ENCODE measurements at regions not wholly inside any gene's neighbourhood (a gene's known extent, or its start where the extent isn't known, plus 50 kb on each side); places are given as distances from the start of the nearest gene placed in this dataset.

DNA sequence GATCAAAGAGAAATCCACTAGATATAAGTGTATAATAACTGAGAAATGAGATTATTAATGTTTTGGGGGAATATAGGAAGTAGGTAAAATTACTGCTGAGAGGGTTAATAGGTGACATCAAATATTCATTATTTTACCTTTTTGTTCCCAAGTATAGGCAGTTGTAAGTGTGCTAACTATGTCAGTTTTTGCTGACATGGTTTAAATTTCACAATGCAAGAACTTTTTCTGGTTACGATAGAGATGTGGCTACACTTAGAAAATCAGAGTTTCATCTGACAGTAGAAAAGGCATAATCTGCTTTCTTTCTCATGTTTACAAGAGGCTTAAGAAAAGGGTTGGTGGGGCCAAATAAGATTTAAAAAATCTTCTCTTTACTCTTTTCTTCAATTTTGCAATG is 235.0 kb upstream of the DPPA4 start:
- no peaks in the 10 kb centered on the region for H4K20me1 ChIP-seq (ENCODE audit: insufficient read depth)
- H3F3A ChIP-seq (ENCODE audit: insufficient read depth, low read length, poor library complexity, severe bottlenecking), result no peaks in the 10 kb centered on the region
- no peak overlapping the region for H2AFZ ChIP-seq (ENCODE audit: low read depth, low read length)
- no peaks in the 10 kb centered on the region for H3K27me3 ChIP-seq (ENCODE audit: insufficient read depth, low read depth, low read length)
- no peaks in the 10 kb centered on the region for H3K9me2 ChIP-seq (ENCODE audit: insufficient read depth, low read length)
- no peak overlapping the region for H3K4me3 ChIP-seq (ENCODE audit: low read length)
- no peak overlapping the region for H3K9ac ChIP-seq (ENCODE audit: low read length)
- TF ChIP-seq TAF1 (IDR thresholded peaks at IDR 0.05; ENCODE audit: low read depth) (no peak), EZH2 (IDR thresholded peaks at IDR 0.05; ENCODE audit: borderline replicate concordance, insufficient read depth, low read length, poor library complexity, severe bottlenecking) (no peak), SMC3 (conservative IDR thresholded peaks at IDR 0.05; ENCODE audit: poor library complexity) (no peak), RAD21 (conservative IDR thresholded peaks at IDR 0.05) (no peak), MXI1 (conservative IDR thresholded peaks at IDR 0.05; ENCODE audit: poor library complexity, severe bottlenecking) (no peak), EP300 (conservative IDR thresholded peaks at IDR 0.05; ENCODE audit: poor library complexity, severe bottlenecking) (no peak), POLR2AphosphoS5 (IDR thresholded peaks at IDR 0.05) (no peak)
- TF ChIP-seq, protein P1, sequence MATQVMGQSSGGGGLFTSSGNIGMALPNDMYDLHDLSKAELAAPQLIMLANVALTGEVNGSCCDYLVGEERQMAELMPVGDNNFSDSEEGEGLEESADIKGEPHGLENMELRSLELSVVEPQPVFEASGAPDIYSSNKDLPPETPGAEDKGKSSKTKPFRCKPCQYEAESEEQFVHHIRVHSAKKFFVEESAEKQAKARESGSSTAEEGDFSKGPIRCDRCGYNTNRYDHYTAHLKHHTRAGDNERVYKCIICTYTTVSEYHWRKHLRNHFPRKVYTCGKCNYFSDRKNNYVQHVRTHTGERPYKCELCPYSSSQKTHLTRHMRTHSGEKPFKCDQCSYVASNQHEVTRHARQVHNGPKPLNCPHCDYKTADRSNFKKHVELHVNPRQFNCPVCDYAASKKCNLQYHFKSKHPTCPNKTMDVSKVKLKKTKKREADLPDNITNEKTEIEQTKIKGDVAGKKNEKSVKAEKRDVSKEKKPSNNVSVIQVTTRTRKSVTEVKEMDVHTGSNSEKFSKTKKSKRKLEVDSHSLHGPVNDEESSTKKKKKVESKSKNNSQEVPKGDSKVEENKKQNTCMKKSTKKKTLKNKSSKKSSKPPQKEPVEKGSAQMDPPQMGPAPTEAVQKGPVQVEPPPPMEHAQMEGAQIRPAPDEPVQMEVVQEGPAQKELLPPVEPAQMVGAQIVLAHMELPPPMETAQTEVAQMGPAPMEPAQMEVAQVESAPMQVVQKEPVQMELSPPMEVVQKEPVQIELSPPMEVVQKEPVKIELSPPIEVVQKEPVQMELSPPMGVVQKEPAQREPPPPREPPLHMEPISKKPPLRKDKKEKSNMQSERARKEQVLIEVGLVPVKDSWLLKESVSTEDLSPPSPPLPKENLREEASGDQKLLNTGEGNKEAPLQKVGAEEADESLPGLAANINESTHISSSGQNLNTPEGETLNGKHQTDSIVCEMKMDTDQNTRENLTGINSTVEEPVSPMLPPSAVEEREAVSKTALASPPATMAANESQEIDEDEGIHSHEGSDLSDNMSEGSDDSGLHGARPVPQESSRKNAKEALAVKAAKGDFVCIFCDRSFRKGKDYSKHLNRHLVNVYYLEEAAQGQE (IDR thresholded peaks at IDR 0.05; ENCODE audit: borderline replicate concordance), result no peak
- TF ChIP-seq, protein P2, sequence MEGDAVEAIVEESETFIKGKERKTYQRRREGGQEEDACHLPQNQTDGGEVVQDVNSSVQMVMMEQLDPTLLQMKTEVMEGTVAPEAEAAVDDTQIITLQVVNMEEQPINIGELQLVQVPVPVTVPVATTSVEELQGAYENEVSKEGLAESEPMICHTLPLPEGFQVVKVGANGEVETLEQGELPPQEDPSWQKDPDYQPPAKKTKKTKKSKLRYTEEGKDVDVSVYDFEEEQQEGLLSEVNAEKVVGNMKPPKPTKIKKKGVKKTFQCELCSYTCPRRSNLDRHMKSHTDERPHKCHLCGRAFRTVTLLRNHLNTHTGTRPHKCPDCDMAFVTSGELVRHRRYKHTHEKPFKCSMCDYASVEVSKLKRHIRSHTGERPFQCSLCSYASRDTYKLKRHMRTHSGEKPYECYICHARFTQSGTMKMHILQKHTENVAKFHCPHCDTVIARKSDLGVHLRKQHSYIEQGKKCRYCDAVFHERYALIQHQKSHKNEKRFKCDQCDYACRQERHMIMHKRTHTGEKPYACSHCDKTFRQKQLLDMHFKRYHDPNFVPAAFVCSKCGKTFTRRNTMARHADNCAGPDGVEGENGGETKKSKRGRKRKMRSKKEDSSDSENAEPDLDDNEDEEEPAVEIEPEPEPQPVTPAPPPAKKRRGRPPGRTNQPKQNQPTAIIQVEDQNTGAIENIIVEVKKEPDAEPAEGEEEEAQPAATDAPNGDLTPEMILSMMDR (IDR thresholded peaks at IDR 0.05; ENCODE audit: poor library complexity, severe bottlenecking), result no peak
- H3K9me3 ChIP-seq (ENCODE audit: low read length), result no peaks in the 10 kb centered on the region
- no peak overlapping the region for H3K4me2 ChIP-seq (ENCODE audit: low read length)
- no peaks in the 10 kb centered on the region for H3K36me3 ChIP-seq (ENCODE audit: insufficient read depth, low read length)
- H3K79me2 ChIP-seq (replicated peaks; ENCODE audit: insufficient read depth, low read length), result no peaks in the 10 kb centered on the region
- no peak overlapping the region for H3K27ac ChIP-seq (ENCODE audit: low read length)

DNA sequence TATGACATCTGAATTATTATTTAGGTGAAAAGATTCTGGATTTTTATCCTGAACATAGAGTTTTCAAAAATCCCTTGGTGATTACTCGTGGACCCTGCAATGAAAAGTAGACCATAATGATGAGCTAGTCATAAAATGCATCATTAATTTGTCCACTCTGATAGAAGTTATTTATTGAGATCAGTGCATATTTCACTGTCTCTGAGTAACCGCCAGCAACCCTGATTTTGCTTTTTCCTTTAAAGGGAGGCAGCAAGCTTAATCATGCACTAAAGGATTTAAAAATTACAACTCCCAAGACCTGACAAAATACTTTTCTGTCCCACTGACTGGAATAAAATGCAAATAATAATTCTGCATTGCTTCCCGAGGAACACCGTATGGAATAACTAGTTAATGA is 259.6 kb upstream of the DPPA4 start:
- Histone ChIP-seq H3K9me3 (ENCODE audit: low read length) (peaks cover 9% of the 10 kb centered on the region), H3K9me2 (ENCODE audit: insufficient read depth, low read length) (no peaks in the 10 kb centered on the region), H3F3A (ENCODE audit: insufficient read depth, low read length, poor library complexity, severe bottlenecking) (no peaks in the 10 kb centered on the region), H3K9ac (ENCODE audit: low read length) (no peak overlapping the region), H3K4me3 (ENCODE audit: low read length) (no peak overlapping the region), H3K27me3 (ENCODE audit: insufficient read depth, low read depth, low read length) (no peaks in the 10 kb centered on the region), H3K4me2 (ENCODE audit: low read length) (no peak overlapping the region), H3K27ac (ENCODE audit: low read length) (no peak overlapping the region), H3K79me2 (replicated peaks; ENCODE audit: insufficient read depth, low read length) (no peaks in the 10 kb centered on the region), H3K36me3 (ENCODE audit: insufficient read depth, low read length) (no peaks in the 10 kb centered on the region), H4K20me1 (ENCODE audit: insufficient read depth) (no peaks in the 10 kb centered on the region), H2AFZ (ENCODE audit: low read depth, low read length) (no peak overlapping the region)
- TF ChIP-seq TAF1 (IDR thresholded peaks at IDR 0.05; ENCODE audit: low read depth), result no peak
- no peak for TF ChIP-seq EP300 (conservative IDR thresholded peaks at IDR 0.05; ENCODE audit: poor library complexity, severe bottlenecking)
- TF ChIP-seq MXI1 (conservative IDR thresholded peaks at IDR 0.05; ENCODE audit: poor library complexity, severe bottlenecking), result no peak
- no peak for TF ChIP-seq SMC3 (conservative IDR thresholded peaks at IDR 0.05; ENCODE audit: poor library complexity)
- TF ChIP-seq, protein P1 (IDR thresholded peaks at IDR 0.05; ENCODE audit: borderline replicate concordance), result no peak
- TF ChIP-seq POLR2AphosphoS5 (IDR thresholded peaks at IDR 0.05), result no peak
- TF ChIP-seq RAD21 (conservative IDR thresholded peaks at IDR 0.05), result no peak
- no peak for TF ChIP-seq EZH2 (IDR thresholded peaks at IDR 0.05; ENCODE audit: borderline replicate concordance, insufficient read depth, low read length, poor library complexity, severe bottlenecking)
- TF ChIP-seq, protein P2 (IDR thresholded peaks at IDR 0.05; ENCODE audit: poor library complexity, severe bottlenecking), result no peak
